ENCODE measurements at regions not wholly inside any gene's neighbourhood (a gene's known extent, or its start where the extent isn't known, plus 50 kb on each side); places are given as distances from the start of the nearest gene placed in this dataset.

- TF ChIP-seq ZBTB39 (CRISPR knock-in tag; IDR thresholded peaks at IDR 0.05): no peak
Observed at GRCh38 chrX:88991583-88992132, 244.6 kb downstream of the CPXCR1 start (continued).

GRCh38 chrX:89021964-89022363 is 274.9 kb downstream of the CPXCR1 start:
- H3K4me3 ChIP-seq (replicated peaks in 1 of 3; ENCODE audit: insufficient read depth in 1 of 3, low read depth in 2 of 3, low read length in 3 of 3): no peak overlapping the region
- no peak for TF ChIP-seq ZNF143 (CRISPR knock-in tag; IDR thresholded peaks at IDR 0.05)
- TF ChIP-seq CHD4 (IDR thresholded peaks at IDR 0.05; ENCODE audit: borderline replicate concordance, low read length): no peak
- TF ChIP-seq ZFP62 (CRISPR knock-in tag; IDR thresholded peaks at IDR 0.05): no peak
- no peak for TF ChIP-seq RCOR2 (CRISPR knock-in tag; IDR thresholded peaks at IDR 0.05)
- no peak for TF ChIP-seq MTA3 (CRISPR knock-in tag; IDR thresholded peaks at IDR 0.05)
- no peak for TF ChIP-seq TCF12 (IDR thresholded peaks at IDR 0.05)
- TF ChIP-seq TCF12 (CRISPR knock-in tag; IDR thresholded peaks at IDR 0.05): no peak
- TF ChIP-seq ZNF615 (CRISPR knock-in tag; IDR thresholded peaks at IDR 0.05; ENCODE audit: borderline replicate concordance): no peak
- TF ChIP-seq ZNF850 (CRISPR knock-in tag; conservative IDR thresholded peaks at IDR 0.05): no peak
- no peaks in the 10 kb centered on the region for H3K4me1 ChIP-seq (ENCODE audit: insufficient read depth, low read length)
- no peaks in the 10 kb centered on the region for H3K9me3 ChIP-seq (ENCODE audit: low read length)
- H3K79me2 ChIP-seq (ENCODE audit: insufficient read depth, low read length): no peaks in the 10 kb centered on the region
- H3K36me3 ChIP-seq (replicated peaks in 1 of 2; ENCODE audit: control insufficient read depth in 1 of 2, insufficient read depth in 2 of 2, low read length in 2 of 2): no peaks in the 10 kb centered on the region
- no peak for ATAC-seq
- BruUV-seq (replicated peaks): no TSS peak
- no peaks in the 10 kb centered on the region for H3K27me3 ChIP-seq (ENCODE audit: control insufficient read depth in 1 of 2, insufficient read depth in 2 of 2, low read length in 2 of 2)
- intact Hi-C loops (cut with micrococcal nuclease; ENCODE audit: unreplicated experiment) (no loop called here), in situ Hi-C loops (cut with HindIII; ENCODE audit: extremely low pct_ligation_motif_present, low pct_unique_long_range_greater_than_20kb) (no loop called here)
- DNase-seq (ENCODE audit: low spot score): no peak
- H2AFZ ChIP-seq (ENCODE audit: low read length): no peak overlapping the region
- ChIA-PET CTCF (ENCODE audit: low intra/inter-chr PET ratio, low total read pairs) (no interaction called here), POLR2A (no interaction called here)
- no peak overlapping the region for H3K4me2 ChIP-seq (ENCODE audit: low read depth, low read length)
- no peaks in the 10 kb centered on the region for H4K20me1 ChIP-seq (ENCODE audit: insufficient read depth, low read length)
- FAIRE-seq: no peak
- no peak overlapping the region for H3K9ac ChIP-seq (ENCODE audit: insufficient read depth, low read depth, low read length)
- H3K27ac ChIP-seq (ENCODE audit: extremely low read length, insufficient read depth, low read length): no peak overlapping the region

All from HepG2 (cell line).